ENCODE measurements at regions not wholly inside any gene's neighbourhood (a gene's known extent, or its start where the extent isn't known, plus 50 kb on each side); places are given as distances from the start of the nearest gene placed in this dataset.
A peak's percentile ranks its signal among the peaks of the same experiment; 100 is the strongest.

- TF ChIP-seq, protein P1, sequence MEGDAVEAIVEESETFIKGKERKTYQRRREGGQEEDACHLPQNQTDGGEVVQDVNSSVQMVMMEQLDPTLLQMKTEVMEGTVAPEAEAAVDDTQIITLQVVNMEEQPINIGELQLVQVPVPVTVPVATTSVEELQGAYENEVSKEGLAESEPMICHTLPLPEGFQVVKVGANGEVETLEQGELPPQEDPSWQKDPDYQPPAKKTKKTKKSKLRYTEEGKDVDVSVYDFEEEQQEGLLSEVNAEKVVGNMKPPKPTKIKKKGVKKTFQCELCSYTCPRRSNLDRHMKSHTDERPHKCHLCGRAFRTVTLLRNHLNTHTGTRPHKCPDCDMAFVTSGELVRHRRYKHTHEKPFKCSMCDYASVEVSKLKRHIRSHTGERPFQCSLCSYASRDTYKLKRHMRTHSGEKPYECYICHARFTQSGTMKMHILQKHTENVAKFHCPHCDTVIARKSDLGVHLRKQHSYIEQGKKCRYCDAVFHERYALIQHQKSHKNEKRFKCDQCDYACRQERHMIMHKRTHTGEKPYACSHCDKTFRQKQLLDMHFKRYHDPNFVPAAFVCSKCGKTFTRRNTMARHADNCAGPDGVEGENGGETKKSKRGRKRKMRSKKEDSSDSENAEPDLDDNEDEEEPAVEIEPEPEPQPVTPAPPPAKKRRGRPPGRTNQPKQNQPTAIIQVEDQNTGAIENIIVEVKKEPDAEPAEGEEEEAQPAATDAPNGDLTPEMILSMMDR (IDR thresholded peaks at IDR 0.05; ENCODE audit: unreplicated experiment in 3 of 3): no peak
- Mint-ChIP-seq H3K9me3 (no peaks in the 10 kb centered on the region), H3K27me3 (ENCODE audit: low read depth) (no peaks in the 10 kb centered on the region), H3K36me3 (ENCODE audit: low read depth) (no peaks in the 10 kb centered on the region), H3K4me3 (no peak overlapping the region), H3K27ac (peak overlapping the region in 1 of 3 experiments; percentile 10), H3K4me1 (peaks cover 14% of the 10 kb centered on the region)
Observed at GRCh38 chrX:22882543-22882942, 117.2 kb upstream of the DDX53 start.

DNA sequence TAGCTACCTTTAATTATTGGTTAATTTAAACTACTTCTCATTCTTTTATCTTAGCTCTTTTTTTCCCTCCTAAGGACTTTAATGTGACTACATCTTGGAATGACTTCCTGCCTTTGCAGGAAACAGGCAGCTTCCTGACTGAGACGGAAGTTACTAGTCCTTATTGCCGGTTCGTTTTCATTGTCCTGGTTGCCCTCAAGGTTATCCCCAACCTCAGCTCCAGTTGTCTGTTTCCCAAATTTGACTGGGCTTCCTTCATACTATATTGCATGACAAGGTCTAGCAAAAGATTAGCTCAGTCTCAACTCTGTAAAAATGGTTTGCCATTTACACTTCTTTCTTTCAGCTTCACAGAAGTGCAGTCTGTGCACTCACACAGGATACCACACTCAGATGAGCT lies 109.9 kb upstream of the DDX53 start:
- Mint-ChIP-seq H3K9me3 (no peaks in the 10 kb centered on the region), H3K36me3 (ENCODE audit: low read depth) (no peaks in the 10 kb centered on the region), H3K27ac (peak overlapping the region in 2 of 3 experiments; percentile 63 to 65), H3K4me1 (peaks cover 10% of the 10 kb centered on the region), H3K4me3 (no peak overlapping the region), H3K27me3 (ENCODE audit: low read depth) (no peaks in the 10 kb centered on the region)
- TF ChIP-seq, protein P1 (IDR thresholded peaks at IDR 0.05; ENCODE audit: unreplicated experiment in 3 of 3): no peak

DNA sequence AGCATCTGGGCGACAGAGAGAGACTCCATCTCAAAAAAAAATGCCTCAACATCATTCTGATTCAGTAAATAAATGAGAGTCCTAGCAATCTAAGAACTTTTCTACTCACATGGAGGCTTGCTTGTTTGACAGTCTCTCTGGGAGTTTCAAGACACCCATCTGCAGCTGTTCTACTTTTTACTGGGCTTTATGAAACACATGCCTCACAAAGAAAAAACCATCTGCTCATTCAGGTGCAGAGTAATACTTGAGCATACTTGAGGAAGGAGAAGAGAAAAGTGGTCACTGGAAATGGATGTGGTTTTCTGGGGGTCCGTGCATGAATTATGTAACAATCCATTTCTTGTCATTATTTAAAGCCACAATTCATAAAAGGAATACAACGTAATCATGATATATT lies 87.1 kb upstream of the DDX53 start:
- H3K27ac Mint-ChIP-seq: no peak overlapping the region
- peaks cover 10% of the 10 kb centered on the region for H3K9me3 Mint-ChIP-seq
- H3K4me1 Mint-ChIP-seq: peaks cover 7% of the 10 kb centered on the region
- TF ChIP-seq, protein P1 (IDR thresholded peaks at IDR 0.05; ENCODE audit: unreplicated experiment in 3 of 3): no peak
- H3K27me3 Mint-ChIP-seq (ENCODE audit: low read depth): no peaks in the 10 kb centered on the region
- H3K4me3 Mint-ChIP-seq: no peak overlapping the region
- H3K36me3 Mint-ChIP-seq (ENCODE audit: low read depth): no peaks in the 10 kb centered on the region

- H3K4me1 Mint-ChIP-seq: no peaks in the 10 kb centered on the region
- no peak overlapping the region for H3K4me3 Mint-ChIP-seq
- H3K9me3 Mint-ChIP-seq: no peaks in the 10 kb centered on the region
- no peak overlapping the region for H3K27ac Mint-ChIP-seq
- H3K27me3 Mint-ChIP-seq (ENCODE audit: low read depth): no peaks in the 10 kb centered on the region
- TF ChIP-seq, protein P1 (IDR thresholded peaks at IDR 0.05; ENCODE audit: unreplicated experiment in 3 of 3): no peak
- H3K36me3 Mint-ChIP-seq (ENCODE audit: low read depth): no peaks in the 10 kb centered on the region
Observed at GRCh38 chrX:22922961-22923360, 76.8 kb upstream of the DDX53 start.

DNA sequence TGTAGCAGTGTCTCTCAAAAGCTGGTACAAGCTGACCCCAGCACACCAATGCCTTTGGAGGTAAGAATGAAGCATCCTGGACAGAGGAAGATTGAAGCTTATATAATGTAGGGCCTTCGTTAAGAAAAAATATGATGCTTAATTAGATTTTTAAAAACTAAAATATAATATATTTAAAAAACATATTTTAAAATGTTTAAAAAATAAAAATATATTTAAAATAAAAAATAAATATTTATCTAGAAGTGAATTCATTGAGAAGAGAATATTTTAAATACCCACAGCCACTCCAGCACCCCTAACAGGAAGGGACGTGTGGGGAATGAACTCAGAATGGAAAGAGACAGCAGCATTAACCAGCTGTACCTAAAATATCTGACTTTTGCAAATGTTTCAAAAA lies 65.1 kb upstream of the DDX53 start:
- Mint-ChIP-seq H3K27ac (no peak overlapping the region), H3K9me3 (no peaks in the 10 kb centered on the region), H3K4me1 (peaks cover 10% of the 10 kb centered on the region), H3K27me3 (ENCODE audit: low read depth) (no peaks in the 10 kb centered on the region), H3K36me3 (ENCODE audit: low read depth) (no peaks in the 10 kb centered on the region), H3K4me3 (no peak overlapping the region)
- TF ChIP-seq, protein P1 (IDR thresholded peaks at IDR 0.05; ENCODE audit: unreplicated experiment in 3 of 3): no peak

DNA sequence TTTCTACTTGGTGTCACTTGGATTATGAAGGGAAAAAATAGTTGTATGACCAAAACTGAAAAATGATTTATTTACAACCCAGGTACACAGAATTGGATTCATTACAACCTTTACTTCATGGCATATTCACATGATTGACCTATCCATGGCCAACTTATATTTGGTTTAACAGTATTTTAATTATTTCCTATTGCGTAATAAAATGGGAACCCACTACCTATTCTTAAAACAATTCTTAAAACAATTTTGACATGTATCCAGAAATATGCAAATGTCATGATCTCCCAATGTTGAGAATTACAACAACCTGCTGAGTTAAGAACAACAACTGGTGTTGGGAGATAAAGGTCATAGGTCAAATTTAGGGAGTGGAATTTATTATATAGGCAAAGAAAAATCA lies 54.8 kb upstream of the DDX53 start:
- Mint-ChIP-seq H3K4me3 (no peak overlapping the region), H3K9me3 (peaks cover 2% of the 10 kb centered on the region), H3K36me3 (ENCODE audit: low read depth) (no peaks in the 10 kb centered on the region), H3K27ac (no peak overlapping the region), H3K27me3 (ENCODE audit: low read depth) (no peaks in the 10 kb centered on the region), H3K4me1 (no peaks in the 10 kb centered on the region)
- TF ChIP-seq, protein P1 (IDR thresholded peaks at IDR 0.05; ENCODE audit: unreplicated experiment in 3 of 3): no peak

Measured in nephron (organoid).